Transverse colon (tissue), 4 donors: ENCODE measurements at regions not wholly inside any gene's neighbourhood (a gene's known extent, or its start where the extent isn't known, plus 50 kb on each side); places are given as distances from the start of the nearest gene placed in this dataset.

Experiments used
- EP300 ChIP-seq: sonication (generic); formaldehyde crosslinking; IDR thresholded peaks from one replicate; pipeline ENCODE4 v1.6.1; 2017; ENCODE audit warnings: antibody characterized with exemption, low read depth
- POLR2A ChIP-seq: fragments of 450-650 bp; IDR thresholded peaks from one replicate; pipeline ENCODE4 v1.6.1; 2016; ENCODE audit warnings: antibody characterized with exemption, mild to moderate bottlenecking, moderate library complexity
- POLR2AphosphoS5 ChIP-seq, 3 donors: sonication (generic); formaldehyde crosslinking; IDR thresholded peaks; one replicate each; pipeline ENCODE4 v1.6.1; 2016; ENCODE audit warnings: antibody characterized with exemption in 3 of 3
- TF ChIP-seq, protein P1 (sequence below), 5 experiments: fragments of 200-600 bp in 3 of 5; fragments of 450-650 bp in 2 of 5; sonication (generic) in 3 of 5; IDR thresholded peaks; 1 replicate in 2 of 5; 2 replicates in 3 of 5; pipeline ENCODE4 v1.5.1; 2016 to 2017; ENCODE audit warnings: antibody characterized with exemption in 5 of 5, inconsistent platforms in 3 of 5, mild to moderate bottlenecking in 2 of 5, moderate library complexity in 1 of 5

DNA sequence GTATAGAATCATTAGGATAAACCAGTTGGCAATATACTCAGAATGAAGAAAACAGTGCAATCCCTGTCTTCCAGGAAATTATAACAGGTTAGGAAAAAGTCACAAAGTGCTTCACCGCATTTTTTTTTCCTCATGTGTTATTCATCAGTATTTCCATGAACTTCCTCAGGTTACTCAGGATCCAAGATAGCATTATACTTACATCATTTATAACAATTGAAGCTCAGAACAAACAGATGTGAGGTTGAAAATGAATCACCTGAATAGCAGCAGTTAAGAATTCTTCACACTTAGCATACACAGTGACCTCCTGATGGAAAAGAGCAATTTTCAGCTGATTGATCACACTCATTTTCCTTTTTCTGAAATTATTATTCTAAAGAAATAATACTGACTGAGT lies 1040.7 kb upstream of the B3GALT2 start:
- TF ChIP-seq, protein P1, sequence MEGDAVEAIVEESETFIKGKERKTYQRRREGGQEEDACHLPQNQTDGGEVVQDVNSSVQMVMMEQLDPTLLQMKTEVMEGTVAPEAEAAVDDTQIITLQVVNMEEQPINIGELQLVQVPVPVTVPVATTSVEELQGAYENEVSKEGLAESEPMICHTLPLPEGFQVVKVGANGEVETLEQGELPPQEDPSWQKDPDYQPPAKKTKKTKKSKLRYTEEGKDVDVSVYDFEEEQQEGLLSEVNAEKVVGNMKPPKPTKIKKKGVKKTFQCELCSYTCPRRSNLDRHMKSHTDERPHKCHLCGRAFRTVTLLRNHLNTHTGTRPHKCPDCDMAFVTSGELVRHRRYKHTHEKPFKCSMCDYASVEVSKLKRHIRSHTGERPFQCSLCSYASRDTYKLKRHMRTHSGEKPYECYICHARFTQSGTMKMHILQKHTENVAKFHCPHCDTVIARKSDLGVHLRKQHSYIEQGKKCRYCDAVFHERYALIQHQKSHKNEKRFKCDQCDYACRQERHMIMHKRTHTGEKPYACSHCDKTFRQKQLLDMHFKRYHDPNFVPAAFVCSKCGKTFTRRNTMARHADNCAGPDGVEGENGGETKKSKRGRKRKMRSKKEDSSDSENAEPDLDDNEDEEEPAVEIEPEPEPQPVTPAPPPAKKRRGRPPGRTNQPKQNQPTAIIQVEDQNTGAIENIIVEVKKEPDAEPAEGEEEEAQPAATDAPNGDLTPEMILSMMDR (IDR thresholded peaks at IDR 0.05), result no peak
- TF ChIP-seq POLR2A (no peak), POLR2AphosphoS5 (IDR thresholded peaks at IDR 0.05) (no peak), EP300 (no peak)
